CD4-positive, alpha-beta T cell treated with Interleukin-2 at 100 ng/mL for 4 hours (primary cell): ENCODE measurements at regions not wholly inside any gene's neighbourhood (a gene's known extent, or its start where the extent isn't known, plus 50 kb on each side); places are given as distances from the start of the nearest gene placed in this dataset.

Experiments
- DNase-seq: peaks from one replicate; pipeline ENCODE4 v3.0.0-alpha.2; 2020; ENCODE audit warnings: low spot score

DNA sequence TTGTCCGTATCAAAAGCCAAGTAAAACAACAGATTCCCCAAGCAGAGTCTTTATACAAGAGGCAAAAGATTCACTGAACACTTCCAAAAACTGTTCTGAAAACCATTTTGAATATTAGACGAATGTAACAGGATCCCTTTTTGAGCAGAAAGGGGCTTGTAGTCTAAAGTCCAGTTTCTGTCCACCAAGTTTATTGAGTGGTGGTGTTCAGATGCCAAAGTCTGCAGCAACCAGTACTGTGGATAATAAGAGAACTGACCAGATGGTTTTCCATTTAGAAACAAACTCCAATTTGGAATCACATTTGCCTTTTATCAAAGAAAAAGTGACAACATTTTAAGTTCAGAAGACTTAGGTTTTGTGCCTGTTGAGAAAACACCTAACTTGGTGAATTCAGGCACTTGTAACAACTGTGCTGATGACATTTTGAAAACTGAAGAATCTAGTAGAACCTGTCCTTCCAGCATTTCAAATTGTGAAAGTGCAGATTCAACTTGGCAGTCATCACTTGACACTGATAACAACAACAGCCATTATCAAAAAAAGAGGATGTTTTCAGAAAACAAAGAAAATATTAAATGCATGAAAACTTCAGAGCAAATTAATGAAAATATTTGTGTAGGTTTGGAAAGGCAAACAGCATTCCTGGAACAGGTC lies 217.1 kb downstream of the CSNK2A3 start:
- no peak for DNase-seq

DNA sequence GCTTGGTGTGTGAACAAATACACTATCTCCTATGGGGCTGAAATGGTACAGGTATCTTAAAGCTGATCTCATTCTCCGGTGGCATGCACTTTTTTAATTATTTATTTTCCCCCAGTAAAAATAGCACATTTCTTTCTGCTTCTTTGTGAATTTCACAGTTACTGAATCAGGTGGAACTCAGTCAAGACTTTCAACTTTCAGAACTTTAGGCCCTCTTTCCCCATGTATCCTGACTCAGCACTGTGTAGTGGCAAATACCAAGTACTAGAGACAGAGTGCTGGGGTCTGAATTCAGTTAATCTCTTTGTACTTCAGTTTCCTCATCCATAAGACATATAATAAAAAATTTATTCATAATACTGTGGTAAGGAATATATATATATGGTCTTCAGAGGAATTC lies 223.9 kb downstream of the CSNK2A3 start:
- DNase-seq: no peak

DNA sequence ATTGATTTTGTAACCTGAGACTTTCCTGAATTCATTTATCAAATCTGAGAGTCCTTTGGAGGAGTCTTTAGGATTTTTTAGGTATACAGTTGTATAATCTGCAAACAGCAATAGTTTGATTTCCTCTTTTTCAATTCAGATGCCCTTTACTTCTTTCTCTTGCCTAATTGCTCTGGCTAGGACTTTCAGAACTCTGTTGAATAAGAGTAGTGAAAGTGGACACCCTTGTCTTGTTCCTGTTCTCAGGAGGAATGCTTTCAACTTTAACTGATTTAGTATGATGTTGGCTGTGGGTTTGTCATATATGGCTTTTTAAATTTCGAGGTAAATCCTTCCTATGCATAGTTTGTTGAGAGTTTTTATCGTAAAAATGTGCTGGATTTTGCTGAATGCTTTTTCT lies 227.4 kb downstream of the CSNK2A3 start:
- DNase-seq: no peak

DNA sequence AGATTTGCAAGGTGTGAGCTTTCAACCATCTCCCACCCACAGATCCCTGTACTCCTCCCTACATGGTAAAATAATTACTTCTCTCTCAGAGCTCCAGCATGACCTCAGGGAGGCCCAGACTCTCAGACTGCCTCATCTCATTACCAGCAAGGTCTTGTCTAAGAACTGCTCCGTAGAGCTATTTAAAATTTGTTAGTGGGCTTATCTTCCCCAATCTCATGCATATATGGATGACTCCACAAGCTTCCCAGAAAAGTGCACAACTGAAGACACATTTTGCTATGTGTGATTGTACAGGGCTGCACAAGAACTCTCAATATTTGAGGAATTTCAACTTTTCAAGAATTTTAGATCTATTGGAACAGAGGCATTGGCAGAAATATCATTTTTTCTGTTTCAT lies 230.3 kb downstream of the CSNK2A3 start:
- no peak for DNase-seq

DNA sequence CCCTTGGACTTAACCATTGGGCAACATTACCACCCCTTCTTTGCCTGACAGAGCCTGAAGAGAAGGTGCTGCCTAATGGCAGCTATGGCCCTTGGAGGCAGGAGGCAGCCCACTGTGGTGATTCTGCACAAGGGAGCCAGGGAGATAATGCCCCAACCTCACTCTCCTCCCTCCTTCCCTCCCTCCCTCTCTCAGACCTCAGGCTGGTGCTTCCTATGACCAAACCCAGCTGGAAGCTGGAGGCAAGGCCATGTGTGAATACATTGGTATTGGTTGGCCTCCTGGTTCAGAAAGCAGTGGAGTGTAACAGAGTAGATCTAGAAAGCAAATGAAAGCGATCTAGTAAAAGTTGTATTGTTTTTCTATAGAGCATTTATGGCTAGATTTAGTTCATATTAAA lies 233.1 kb downstream of the CSNK2A3 start:
- DNase-seq: no peak

DNA sequence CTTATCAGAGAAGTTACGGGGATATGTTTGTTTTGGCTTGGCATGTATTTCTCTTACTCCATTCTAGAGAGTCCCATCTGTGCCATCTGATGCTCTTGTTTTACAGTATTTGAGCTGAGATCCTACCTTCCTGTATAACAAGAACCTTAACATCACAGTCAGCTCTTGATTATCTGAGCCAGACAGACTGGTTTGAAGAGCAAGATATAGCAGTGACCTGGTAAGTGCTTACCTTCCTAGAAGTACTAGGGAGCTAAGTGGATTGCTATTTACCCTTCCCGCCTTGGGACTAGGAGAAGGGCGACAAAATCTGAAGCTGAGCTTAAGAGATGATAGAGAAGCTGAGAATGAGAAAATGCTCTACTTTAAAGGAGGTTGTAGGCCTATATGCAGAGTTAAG lies 235.3 kb downstream of the CSNK2A3 start:
- DNase-seq: no peak

DNA sequence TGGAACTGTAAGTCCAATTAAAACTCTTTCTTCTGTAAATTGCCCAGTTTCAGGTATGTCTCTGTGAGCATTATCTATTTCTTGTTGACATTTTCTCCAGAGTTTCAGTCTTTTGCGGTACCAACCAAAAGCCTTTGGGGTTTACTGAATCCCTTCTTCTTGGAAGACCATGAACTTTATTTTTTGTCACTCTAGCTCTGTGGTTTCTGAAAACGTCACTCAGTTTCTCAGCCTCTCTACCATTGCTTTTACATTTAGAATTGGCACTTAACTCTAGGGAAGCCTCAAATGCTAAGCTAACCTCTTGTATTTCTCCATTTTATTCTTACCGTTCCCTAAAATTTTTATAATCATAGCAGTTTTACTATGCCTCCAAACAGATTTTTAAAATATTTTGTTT lies 237.6 kb downstream of the CSNK2A3 start:
- DNase-seq: no peak

DNA sequence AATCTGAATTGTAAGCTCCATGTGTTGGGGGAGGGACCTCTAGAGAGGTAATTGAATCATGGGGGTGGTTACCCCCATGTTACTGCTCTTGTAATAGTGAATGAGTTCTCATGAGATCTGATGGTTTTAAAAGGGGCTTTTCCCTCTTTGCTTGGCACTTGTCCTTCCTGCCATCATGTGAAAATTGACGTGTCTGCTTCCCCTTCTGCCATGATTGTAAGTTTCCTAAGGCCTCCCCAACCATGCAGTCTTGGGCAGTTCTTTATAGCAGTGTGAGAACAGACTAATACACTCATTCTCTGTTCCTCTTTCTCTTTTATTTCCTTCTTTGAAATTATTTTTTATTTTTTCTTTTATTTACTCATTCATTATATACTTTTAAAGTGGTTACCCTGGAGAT lies 239.4 kb downstream of the CSNK2A3 start:
- DNase-seq: no peak

DNA sequence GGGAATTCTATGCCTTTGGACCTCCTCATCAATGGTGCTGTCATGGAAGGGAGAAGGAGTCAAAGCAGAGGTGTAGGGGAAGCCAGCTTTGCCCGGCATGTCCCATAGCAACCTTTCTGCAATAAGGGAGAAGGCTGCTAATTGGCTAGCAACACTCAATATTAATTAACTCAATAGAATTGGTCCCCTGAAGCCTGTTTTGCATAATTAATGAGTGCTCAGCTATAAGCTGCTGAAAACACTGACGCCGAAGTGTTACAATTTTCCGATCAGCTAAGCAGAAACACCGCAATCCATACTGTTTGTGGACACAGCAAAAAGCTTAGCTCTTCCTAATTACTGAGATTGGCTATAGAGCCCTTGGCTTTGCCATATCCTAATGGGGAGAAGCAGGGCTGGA lies 245.0 kb downstream of the CSNK2A3 start:
- no peak for DNase-seq

DNA sequence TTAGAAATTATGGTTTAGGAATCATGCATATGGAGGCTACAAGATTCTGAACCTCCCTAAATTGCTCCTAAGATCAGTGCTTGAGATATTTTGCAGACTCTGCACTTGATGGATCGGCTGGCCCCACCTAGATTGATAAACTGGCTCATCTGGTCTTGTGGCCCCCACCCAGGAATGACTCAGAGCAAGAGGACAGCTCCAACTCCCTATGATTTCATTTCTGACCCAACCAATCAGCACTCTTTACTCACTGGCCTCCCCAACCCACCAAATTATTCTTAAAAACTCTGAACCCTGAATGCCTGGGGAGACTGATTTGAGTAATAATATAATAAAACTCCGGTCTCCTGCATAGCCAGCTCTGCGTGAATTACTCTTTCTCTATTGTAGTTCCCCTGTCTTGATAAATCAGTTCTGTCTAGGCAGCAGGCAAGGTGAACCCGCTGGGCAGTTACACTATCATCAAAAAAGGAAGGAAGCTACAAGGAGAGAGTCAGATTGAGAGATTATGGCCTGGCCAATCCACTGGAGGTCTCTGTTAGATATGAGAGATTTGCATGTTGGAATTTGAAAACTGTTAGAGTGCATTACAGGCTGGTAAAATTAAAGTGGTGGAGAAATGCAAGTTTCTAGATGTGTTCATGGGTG lies 245.8 kb downstream of the CSNK2A3 start:
- DNase-seq: no peak

DNA sequence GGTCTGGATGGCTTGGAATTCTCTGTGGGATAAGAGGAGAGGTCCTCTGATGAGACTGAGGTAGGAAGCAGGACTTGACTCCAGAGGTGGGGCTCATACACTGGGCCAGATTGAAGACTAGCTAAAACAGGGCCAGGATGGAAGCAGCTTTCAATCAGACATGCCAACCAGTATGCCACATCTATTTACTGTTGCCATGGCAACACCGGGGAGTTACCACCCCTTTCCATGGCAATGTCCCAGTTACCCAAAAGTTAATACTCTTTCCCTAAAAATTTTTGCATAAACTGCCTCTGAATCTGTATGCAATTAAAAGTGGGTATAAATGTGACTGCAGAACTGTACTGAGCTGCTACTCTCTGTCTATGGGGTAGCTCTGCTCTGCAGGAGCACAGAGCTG lies 247.5 kb upstream of the ZBED5 start:
- DNase-seq: no peak

DNA sequence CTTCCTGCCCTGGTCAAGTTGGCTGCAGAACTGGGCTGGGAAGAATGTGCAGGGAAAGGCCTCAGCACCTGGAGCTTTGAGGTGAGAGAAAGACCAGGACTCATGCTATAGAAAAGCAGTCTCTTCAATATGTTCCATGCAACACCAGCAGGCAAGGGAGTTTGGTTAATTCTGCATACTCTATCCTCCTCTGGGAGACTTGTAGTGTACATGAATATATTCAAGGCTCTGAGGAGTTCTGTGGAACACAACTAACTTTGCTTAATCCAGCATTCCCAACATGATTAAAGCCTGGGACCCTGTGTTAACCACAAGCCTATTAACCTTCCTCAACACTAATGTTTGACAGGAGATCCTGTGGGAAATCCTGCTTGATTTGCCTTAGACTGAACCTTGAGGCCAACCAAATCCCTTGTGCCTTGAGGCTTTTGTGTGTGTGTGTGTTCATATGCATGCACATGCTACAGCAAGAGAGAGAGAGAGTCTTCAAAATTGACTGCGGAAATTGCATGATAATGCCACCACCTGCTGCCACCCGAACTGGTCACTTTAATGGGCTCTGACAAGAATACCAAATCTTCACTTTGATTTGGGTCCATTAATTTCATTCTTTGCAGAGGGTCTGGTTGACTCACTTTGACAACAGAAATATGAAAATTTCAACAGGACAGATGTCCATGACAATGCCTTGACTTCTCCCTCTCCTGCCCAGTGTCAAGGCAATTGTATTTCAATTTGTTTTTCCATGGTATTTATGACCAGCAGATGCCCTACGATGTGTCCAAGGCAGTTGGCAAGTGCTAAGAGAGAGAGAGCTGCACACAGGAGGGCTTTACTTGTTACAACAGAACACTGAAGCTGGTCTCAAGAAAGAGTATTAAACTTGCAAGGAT lies 238.2 kb upstream of the ZBED5 start:
- DNase-seq: no peak

DNA sequence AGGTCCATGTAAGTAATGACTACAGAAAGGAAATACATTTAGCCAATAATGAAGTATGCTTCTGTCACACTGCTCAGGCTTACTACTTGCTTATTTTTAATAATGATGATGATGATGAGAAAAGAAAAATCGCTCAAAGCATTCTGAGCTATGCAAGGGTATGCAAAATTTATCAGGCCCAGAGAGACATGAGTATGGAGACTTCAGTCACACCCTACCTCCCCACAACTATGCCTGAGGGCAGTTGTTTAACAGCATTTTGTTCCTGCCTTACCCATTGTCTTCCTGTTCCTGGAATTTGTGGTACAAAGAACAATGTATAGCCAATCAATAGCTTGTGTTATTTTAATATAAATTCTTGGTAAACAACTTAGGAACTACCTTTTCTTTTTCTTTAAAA lies 232.6 kb upstream of the ZBED5 start:
- DNase-seq: no peak

DNA sequence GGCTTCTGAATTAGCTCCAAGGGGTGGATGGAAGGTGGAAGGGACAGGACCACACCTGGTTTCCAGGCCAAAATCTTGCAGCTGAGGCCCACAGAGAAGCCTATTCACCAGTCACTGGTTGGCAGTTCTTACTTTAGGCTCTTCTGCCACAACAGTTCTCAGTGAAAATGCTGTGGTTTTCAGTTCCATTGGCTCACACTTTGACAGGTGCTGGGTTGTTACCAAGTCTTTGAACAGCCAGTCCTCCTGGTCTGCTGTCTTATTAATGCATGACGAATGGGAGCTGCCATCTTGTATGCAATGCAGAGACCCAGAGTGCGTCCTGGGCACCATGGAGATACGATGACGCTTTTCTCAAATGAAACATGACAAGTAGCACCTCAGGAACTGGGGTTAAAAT lies 232.0 kb upstream of the ZBED5 start:
- DNase-seq: no peak

DNA sequence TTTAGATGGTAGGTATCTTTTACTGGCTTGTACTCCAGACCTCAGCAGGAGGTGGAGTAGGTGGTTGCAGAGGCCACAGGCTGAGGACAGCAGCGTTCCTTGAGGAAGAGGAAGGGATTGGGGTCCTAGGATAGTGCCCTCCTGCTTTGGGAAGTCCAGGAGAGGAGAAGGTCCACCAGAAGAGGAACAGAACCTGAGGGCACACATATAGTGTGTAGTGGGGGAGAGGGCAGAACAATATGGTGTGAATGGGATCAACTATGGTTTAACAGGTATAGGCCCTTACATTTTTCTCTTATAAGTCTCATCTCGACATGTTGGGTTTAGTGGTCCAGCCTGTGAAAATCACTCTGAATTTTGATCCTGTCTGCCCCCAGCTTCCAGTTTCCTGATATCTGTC lies 229.1 kb upstream of the ZBED5 start:
- DNase-seq: no peak

DNA sequence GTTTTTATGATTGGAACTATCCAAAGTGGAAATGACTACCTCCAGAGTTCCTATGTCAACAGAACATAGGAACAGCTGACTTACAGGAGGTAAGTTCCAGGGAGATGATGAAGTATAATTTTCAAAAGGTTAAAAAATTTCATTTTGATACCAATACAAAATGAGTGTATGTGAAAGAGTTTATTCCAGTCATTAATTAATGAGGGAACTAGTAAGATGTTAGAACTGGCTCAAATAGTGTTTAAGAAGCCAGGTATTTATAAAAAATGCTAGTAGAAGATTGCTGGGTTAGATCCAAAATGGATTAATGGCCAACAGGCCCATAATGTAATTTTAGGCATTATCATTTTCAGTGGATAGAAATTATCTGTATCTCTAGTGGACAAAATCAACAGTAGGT lies 227.7 kb upstream of the ZBED5 start:
- DNase-seq: no peak

DNA sequence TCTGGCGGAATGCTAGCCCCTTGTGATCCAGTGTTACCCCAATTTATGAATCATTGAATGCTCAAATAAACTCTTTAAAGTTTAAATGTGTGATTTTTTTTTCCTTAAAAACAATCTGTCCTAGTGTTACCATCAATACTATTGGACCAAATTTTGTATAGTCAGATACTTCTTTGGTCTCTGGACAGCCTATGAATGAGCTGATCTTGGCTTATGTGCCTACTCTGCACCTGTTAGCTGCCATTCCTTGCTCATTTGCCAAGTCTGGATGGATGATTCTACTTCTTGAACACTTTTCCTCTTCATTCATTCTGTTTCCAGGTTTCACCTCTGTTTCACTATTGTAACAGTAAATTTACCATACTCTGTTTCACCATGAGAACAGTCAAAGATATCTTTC lies 226.5 kb upstream of the ZBED5 start:
- DNase-seq: no peak

DNA sequence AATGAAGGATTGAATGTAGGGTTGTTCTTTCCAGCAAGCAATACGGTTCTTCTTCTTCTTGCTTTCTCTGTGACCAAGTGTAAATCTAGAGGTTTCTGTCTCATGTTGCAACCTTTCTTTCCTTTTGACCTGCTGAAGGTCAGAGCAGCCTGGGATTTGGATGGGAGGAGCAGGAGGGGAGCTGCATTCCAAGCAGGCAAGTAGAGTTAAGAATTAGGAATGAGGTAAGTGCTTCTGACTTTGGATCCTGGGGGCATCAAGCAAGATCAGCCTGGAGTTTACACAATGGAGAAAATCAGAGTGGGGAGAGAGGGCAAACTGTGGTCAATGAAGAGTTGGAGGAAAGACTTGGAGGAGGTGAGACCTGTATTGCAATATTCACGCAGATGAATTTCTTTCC lies 225.6 kb upstream of the ZBED5 start:
- no peak for DNase-seq

DNA sequence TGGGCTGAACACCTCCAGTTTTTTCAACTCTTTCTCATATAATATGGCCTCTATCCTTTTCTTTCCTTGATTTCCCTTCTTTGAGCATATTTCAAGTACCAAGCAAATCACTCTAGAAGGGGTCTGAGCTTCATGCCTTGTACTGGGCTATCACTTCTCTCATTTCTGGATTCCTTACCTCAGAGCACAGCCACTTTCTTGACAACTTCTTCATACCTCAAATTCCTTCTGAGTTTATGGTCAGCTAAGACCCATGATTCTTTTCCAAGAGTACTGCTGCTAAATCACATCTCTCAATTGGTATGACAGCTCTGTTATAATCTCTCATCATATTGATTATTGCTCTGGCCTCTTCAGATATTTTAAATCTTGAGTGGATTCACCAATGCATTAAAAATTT lies 224.8 kb upstream of the ZBED5 start:
- DNase-seq: no peak

DNA sequence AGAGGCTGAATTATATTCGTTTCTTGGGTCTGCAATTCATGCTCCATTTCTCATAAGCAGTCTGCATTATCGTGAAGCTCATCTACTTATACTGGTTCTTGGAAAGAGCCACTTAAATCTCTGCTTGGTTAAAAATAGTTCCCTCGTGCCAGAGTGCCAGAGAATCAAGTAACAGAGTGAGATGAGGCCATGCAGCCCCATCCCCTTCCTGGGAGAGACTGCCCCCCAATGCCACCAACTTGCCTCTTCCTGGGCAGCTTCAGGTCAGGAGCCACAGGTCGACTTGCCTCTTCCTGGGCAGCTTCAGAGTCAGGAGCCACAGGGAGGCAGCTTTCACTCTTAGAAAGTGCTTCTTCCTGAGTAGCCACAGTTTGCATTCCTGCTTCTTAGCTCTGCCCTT lies 223.9 kb upstream of the ZBED5 start:
- no peak for DNase-seq

DNA sequence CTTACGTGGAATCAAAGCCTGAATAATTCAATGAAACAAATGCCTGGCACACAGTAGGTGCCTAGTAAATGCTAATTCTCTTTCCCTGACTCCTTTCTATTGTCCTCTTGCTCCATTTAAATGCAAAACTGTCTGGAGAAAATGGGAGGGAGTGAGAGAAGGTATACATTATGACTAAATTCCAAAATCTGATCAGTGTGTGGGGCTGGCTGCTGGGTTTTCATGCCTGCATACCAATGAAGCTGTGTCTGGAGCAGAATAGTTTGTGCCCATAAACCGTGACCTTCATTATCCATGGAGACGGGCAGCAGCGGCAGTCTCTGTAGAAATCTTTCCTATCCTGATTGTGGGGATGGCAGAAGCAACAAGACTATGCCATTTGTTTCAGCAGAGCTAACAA lies 223.4 kb upstream of the ZBED5 start:
- DNase-seq: no peak

DNA sequence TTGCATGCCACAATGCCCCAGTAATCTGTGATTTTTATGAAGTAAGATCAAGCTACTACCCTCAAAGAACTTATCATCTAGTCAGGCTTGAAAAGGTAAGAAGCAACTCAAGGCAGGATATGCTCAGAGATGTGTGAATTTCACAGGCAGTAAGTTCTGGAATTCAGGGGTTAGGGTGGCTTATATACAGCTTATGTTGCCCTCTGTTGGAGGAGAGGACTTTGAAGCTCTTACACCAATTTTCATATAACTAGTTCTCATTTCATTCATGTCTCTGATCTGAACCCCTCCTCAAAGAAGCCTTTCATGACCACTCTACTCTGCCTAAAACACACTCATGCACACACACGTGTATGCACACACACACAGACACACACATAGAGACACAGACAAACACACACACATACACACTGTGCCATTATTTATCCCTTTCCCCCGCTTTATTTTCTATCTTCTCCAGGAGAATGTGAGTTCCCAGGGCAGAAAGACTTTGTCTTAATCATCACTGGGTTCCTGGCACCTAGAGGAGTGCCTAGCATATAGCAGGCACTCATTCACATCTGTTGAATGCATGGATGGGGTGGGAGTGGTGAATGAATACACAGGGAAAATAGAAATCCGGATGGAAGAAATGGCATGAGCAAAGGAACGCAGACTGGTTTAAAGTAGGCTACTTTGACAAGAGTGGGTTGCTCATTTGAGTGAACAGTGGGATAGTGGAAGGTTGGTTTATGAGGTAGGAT lies 220.7 kb upstream of the ZBED5 start:
- no peak for DNase-seq

DNA sequence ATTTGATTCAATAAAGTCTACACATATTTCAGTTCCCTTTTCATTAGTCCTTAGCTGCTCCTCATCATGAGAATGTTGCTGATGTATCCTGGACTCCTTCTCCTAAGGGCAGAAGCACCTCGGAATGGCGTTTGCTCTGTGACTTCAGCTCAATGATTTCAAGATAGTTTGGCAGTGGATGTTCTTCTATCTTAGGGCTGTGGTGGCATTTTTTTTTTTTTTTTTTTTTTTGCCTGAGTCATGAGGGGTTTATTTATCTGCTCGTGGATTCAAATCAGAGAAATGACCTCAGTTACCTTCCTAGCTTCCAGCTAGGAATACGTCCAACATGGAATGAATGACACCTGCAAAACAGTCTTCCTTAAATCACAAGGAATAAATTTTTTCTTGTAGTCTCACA lies 220.0 kb upstream of the ZBED5 start:
- DNase-seq: no peak
